Trophoblast cell (in vitro differentiated cells and primary cell): ENCODE measurements at regions not wholly inside any gene's neighbourhood (a gene's known extent, or its start where the extent isn't known, plus 50 kb on each side); places are given as distances from the start of the nearest gene placed in this dataset.

Experiments used
- DNase-seq, 2 donors: peaks; one replicate each; pipeline ENCODE4 v3.0.0-alpha.2; 2016
- H2AFZ ChIP-seq: 2 replicates; pipeline ENCODE4 v1.6.1; 2013; ENCODE audit warnings: low read length, moderate library complexity, mild to moderate bottlenecking; ENCODE audit not compliant: insufficient read depth, poor library complexity
- H2AK5ac ChIP-seq: 2 replicates; pipeline ENCODE4 v1.6.1; 2013; ENCODE audit warnings: mild to moderate bottlenecking, low read length
- H2BK120ac ChIP-seq: 2 replicates; pipeline ENCODE4 v1.6.1; 2013; ENCODE audit warnings: low read length, mild to moderate bottlenecking, moderate library complexity; ENCODE audit not compliant: insufficient read depth, poor library complexity
- H2BK12ac ChIP-seq: 2 replicates; pipeline ENCODE4 v1.6.1; 2013; ENCODE audit warnings: mild to moderate bottlenecking, low read length, moderate library complexity
- H2BK5ac ChIP-seq: 2 replicates; pipeline ENCODE4 v1.6.1; 2013; ENCODE audit warnings: low read length, low read depth, moderate library complexity, mild to moderate bottlenecking; ENCODE audit not compliant: poor library complexity
- H3K14ac ChIP-seq: 2 replicates; pipeline ENCODE4 v1.6.1; 2013; ENCODE audit warnings: mild to moderate bottlenecking, low read length
- H3K18ac ChIP-seq: 2 replicates; pipeline ENCODE4 v1.6.1; 2013; ENCODE audit warnings: mild to moderate bottlenecking, low read length
- H3K23ac ChIP-seq: 2 replicates; pipeline ENCODE4 v1.6.1; 2013; ENCODE audit warnings: low read length
- H3K27ac ChIP-seq: 2 replicates; pipeline ENCODE4 v1.5.1; 2013; ENCODE audit warnings: low read depth, mild to moderate bottlenecking, inconsistent platforms, low read length, moderate library complexity
- H3K27me3 ChIP-seq: 2 replicates; pipeline ENCODE4 v1.6.1; 2013; ENCODE audit warnings: inconsistent platforms, mild to moderate bottlenecking, low read length, moderate library complexity; ENCODE audit not compliant: insufficient read depth
- H3K36me3 ChIP-seq, 2 experiments: 1 replicate in 1 of 2; 2 replicates in 1 of 2; pipeline ENCODE4 v1.6.1; 2013; ENCODE audit warnings: low read length in 2 of 2, mild to moderate bottlenecking in 2 of 2, moderate library complexity in 1 of 2; ENCODE audit not compliant: insufficient read depth in 2 of 2, control insufficient read depth in 1 of 2
- H3K4ac ChIP-seq: 2 replicates; pipeline ENCODE4 v1.6.1; 2013; ENCODE audit warnings: low read depth, mild to moderate bottlenecking, low read length, moderate library complexity
- H3K4me1 ChIP-seq, 2 experiments: 1 replicate in 1 of 2; 2 replicates in 1 of 2; pipeline ENCODE4 v1.6.1; 2013; ENCODE audit warnings: low read length in 2 of 2, mild to moderate bottlenecking in 2 of 2, moderate library complexity in 1 of 2; ENCODE audit not compliant: insufficient read depth in 2 of 2, control insufficient read depth in 1 of 2
- H3K4me2 ChIP-seq: 2 replicates; pipeline ENCODE4 v1.6.1; 2013; ENCODE audit warnings: inconsistent platforms, mild to moderate bottlenecking, low read length, moderate library complexity
- H3K4me3 ChIP-seq: 2 replicates; pipeline ENCODE4 v1.5.1; 2013; ENCODE audit warnings: mild to moderate bottlenecking, low read depth, low read length, inconsistent platforms
- H3K79me1 ChIP-seq: one replicate; pipeline ENCODE4 v1.6.1; 2013; ENCODE audit warnings: low read length
- H3K79me2 ChIP-seq: 2 replicates; pipeline ENCODE4 v1.6.1; 2013; ENCODE audit warnings: low read length, mild to moderate bottlenecking; ENCODE audit not compliant: control insufficient read depth, insufficient read depth, poor library complexity
- H3K9ac ChIP-seq: 2 replicates; pipeline ENCODE4 v1.6.1; 2013; ENCODE audit warnings: mild to moderate bottlenecking, low read length
- H3K9me3 ChIP-seq: 2 replicates; pipeline ENCODE4 v1.6.1; 2013; ENCODE audit warnings: low read depth, mild to moderate bottlenecking, control low read depth, inconsistent platforms, low read length; ENCODE audit not compliant: insufficient read depth
- H4K12ac ChIP-seq: 2 replicates; pipeline ENCODE4 v1.6.1; 2013; ENCODE audit warnings: low read depth, mild to moderate bottlenecking, low read length, moderate library complexity
- H4K8ac ChIP-seq: 2 replicates; pipeline ENCODE4 v1.6.1; 2013; ENCODE audit warnings: low read depth, mild to moderate bottlenecking, low read length, moderate library complexity
- H4K91ac ChIP-seq: one replicate; pipeline ENCODE4 v1.6.1; 2013; ENCODE audit warnings: low read depth, mild to moderate bottlenecking, low read length, moderate library complexity
- WGBS: extraction: QIAGEN DNeasy Blood & Tissue Kit; methylation state at CpG from one replicate; pipeline ENCODE4 v1.1.7; 2013; ENCODE audit warnings: missing lambda C conversion rate; ENCODE audit not compliant: insufficient read length, insufficient coverage; ENCODE audit errors: extremely low coverage; 5-methylcytosine and 5-hydroxymethylcytosine counted together

DNA sequence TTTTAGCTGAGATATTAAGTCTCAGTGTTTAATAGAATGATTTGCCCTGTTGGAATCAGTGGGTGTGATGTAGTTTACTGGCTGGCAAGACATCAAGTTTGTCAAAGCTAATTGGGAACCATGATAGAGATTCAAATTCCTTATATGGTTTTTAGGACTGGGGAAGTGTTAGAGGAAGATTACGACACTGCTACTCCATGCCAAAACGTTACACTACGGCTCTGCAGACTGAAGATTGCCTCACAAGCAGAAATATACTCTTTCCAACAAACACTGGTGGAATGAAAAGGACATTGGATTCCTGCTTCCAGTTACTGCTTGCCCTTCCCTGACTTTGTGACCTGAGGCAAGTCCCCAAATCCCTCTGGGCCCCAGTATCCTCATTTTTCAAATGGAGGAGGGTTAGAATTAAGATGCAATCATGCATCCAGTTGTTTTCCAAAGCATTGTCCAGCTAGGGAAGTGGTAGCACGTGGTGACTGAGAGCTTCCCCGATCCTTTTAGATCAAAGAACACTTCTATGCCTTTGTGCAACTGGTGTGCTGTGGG is 147.6 kb downstream of the CDC42EP3 start:
- H3K14ac ChIP-seq: no peak overlapping the region
- no peak overlapping the region for H2AFZ ChIP-seq
- H2BK120ac ChIP-seq: no peak overlapping the region
- H3K36me3 ChIP-seq: no peaks in the 10 kb centered on the region
- no peak overlapping the region for H2BK5ac ChIP-seq
- H3K23ac ChIP-seq: no peak overlapping the region
- H3K79me1 ChIP-seq: no peaks in the 10 kb centered on the region
- no peak overlapping the region for H4K91ac ChIP-seq
- H3K4me3 ChIP-seq: no peak overlapping the region
- no peak overlapping the region for H2BK12ac ChIP-seq
- H3K27ac ChIP-seq: no peak overlapping the region
- no peaks in the 10 kb centered on the region for H3K4me1 ChIP-seq
- no peak overlapping the region for H2AK5ac ChIP-seq
- H4K12ac ChIP-seq: no peak overlapping the region
- no peak overlapping the region for H3K4ac ChIP-seq
- WGBS: no CpG with 5 or more reads among the region's 5 CpGs
- H3K79me2 ChIP-seq: no peaks in the 10 kb centered on the region
- H4K8ac ChIP-seq: no peak overlapping the region
- DNase-seq: no peak
- no peak overlapping the region for H3K18ac ChIP-seq
- no peaks in the 10 kb centered on the region for H3K9me3 ChIP-seq
- H3K9ac ChIP-seq: no peak overlapping the region
- no peaks in the 10 kb centered on the region for H3K27me3 ChIP-seq
- H3K4me2 ChIP-seq: no peak overlapping the region

GRCh38 chr2:37526323-37526722 is 145.1 kb downstream of the CDC42EP3 start:
- no CpG with 5 or more reads among the region's 4 CpGs for WGBS
- Histone ChIP-seq H3K18ac (no peak overlapping the region), H3K79me1 (no peaks in the 10 kb centered on the region), H4K91ac (no peak overlapping the region), H3K27me3 (no peaks in the 10 kb centered on the region), H4K8ac (no peak overlapping the region), H3K14ac (no peak overlapping the region), H2BK5ac (no peak overlapping the region), H3K27ac (no peak overlapping the region), H3K4me3 (no peak overlapping the region), H3K23ac (no peak overlapping the region), H2AFZ (no peak overlapping the region), H2BK12ac (no peak overlapping the region), H3K36me3 (no peaks in the 10 kb centered on the region), H3K4me1 (no peaks in the 10 kb centered on the region), H3K4ac (no peak overlapping the region), H2AK5ac (no peak overlapping the region), H3K79me2 (no peaks in the 10 kb centered on the region), H3K9me3 (no peaks in the 10 kb centered on the region), H2BK120ac (no peak overlapping the region), H3K4me2 (no peak overlapping the region), H4K12ac (no peak overlapping the region), H3K9ac (no peak overlapping the region)
- DNase-seq: no peak

DNA sequence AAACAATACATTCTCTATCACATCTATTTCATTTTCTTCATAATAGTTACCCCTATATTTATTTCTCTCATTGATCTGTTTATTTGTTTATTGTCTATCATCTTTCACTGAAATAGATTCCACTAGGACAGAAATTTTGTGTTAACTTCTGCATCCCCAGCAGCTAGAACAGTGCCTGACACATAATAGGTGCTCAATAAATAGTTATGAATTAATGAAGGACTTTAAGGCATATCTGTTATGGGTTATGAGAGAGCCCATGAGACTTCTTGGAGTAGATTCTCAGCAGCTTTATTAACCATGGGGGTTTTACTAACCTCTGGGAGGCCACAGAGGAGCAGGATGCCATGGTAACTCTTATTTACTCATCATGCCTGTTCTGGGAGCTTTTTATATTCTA is 144.6 kb downstream of the CDC42EP3 start:
- Histone ChIP-seq H4K12ac (no peak overlapping the region), H3K36me3 (no peaks in the 10 kb centered on the region), H2BK5ac (no peak overlapping the region), H4K8ac (no peak overlapping the region), H2AK5ac (no peak overlapping the region), H2AFZ (no peak overlapping the region), H3K14ac (no peak overlapping the region), H3K23ac (no peak overlapping the region), H3K4me3 (no peak overlapping the region), H3K18ac (no peak overlapping the region), H3K79me1 (no peaks in the 10 kb centered on the region), H2BK12ac (no peak overlapping the region), H3K4me1 (no peaks in the 10 kb centered on the region), H3K27ac (no peak overlapping the region), H2BK120ac (no peak overlapping the region), H4K91ac (no peak overlapping the region), H3K4me2 (no peak overlapping the region), H3K79me2 (no peaks in the 10 kb centered on the region), H3K9ac (no peak overlapping the region), H3K9me3 (no peaks in the 10 kb centered on the region), H3K27me3 (no peaks in the 10 kb centered on the region), H3K4ac (no peak overlapping the region)
- DNase-seq: no peak

DNA sequence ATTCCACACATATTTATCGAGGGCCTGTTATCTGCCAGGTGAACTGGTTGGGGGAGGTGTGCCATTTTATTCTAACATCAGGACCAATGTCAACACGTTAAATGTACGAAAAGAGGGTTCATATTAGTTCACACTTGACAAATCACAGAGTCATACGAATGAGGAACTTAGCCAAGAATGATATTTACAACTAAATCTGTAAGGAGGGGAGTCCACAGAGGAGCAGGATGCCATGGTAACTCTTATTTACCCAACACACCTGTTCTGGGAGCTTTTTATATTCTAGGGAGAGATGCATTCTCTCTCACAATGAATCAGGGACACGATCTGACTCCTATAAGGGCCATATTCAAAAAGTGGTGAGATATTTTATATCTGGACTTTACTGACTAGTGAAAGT is 144.1 kb downstream of the CDC42EP3 start:
- DNase-seq: no peak
- Histone ChIP-seq H3K4me2 (no peak overlapping the region), H4K91ac (no peak overlapping the region), H3K23ac (no peak overlapping the region), H2AFZ (no peak overlapping the region), H2BK5ac (no peak overlapping the region), H3K36me3 (no peaks in the 10 kb centered on the region), H2BK12ac (no peak overlapping the region), H4K8ac (no peak overlapping the region), H3K27me3 (no peaks in the 10 kb centered on the region), H3K14ac (no peak overlapping the region), H3K79me1 (no peaks in the 10 kb centered on the region), H4K12ac (no peak overlapping the region), H3K18ac (no peak overlapping the region), H2BK120ac (no peak overlapping the region), H2AK5ac (no peak overlapping the region), H3K4me1 (no peaks in the 10 kb centered on the region), H3K4ac (no peak overlapping the region), H3K4me3 (no peak overlapping the region), H3K9me3 (no peaks in the 10 kb centered on the region), H3K27ac (no peak overlapping the region), H3K9ac (no peak overlapping the region), H3K79me2 (no peaks in the 10 kb centered on the region)
- WGBS: no CpG with 5 or more reads among the region's 5 CpGs
